Stimulated activated CD4-positive, alpha-beta T cell treated with anti-CD3 and anti-CD28 coated beads, Interleukin-12 subunit alpha, Interleukin-12 subunit beta, amount 100 ng/mL, for 24 hours (primary cell): ENCODE measurements at regions not wholly inside any gene's neighbourhood (a gene's known extent, or its start where the extent isn't known, plus 50 kb on each side); places are given as distances from the start of the nearest gene placed in this dataset.
"Not testable (repeated sequence)": the region's sequence is repeated elsewhere in the genome, so short reads cannot be mapped to it uniquely, and the experiment has no call there.

Experiments
- DNase-seq, 2 experiments: peaks; one replicate each; pipeline ENCODE4 v3.0.0-alpha.2; 2020; ENCODE audit warnings: low read depth in 2 of 2

GRCh38 chr4:149986917-149987316, 91.3 kb upstream of the DCLK2 start:
- no peak for DNase-seq

GRCh38 chr4:149987330-149988086, 90.7 kb upstream of the DCLK2 start:
- DNase-seq, result no peak

- DNase-seq, result no peak
These were observed 90.2 kb upstream of the DCLK2 start for GRCh38 chr4:149988087-149988410.

- no peak for DNase-seq
These were observed 85.2 kb upstream of the DCLK2 start for GRCh38 chr4:149993030-149993429.

- DNase-seq, result no peak
These were observed 83.0 kb upstream of the DCLK2 start for GRCh38 chr4:149995134-149995756.

- no peak for DNase-seq
These were observed 80.3 kb upstream of the DCLK2 start for GRCh38 chr4:149997881-149998421.

GRCh38 chr4:149999485-150000074, 78.7 kb upstream of the DCLK2 start:
- DNase-seq, result no peak

GRCh38 chr4:150001815-150002214, 76.4 kb upstream of the DCLK2 start:
- DNase-seq, result no peak

GRCh38 chr4:150002561-150002960, 75.7 kb upstream of the DCLK2 start:
- no peak for DNase-seq

GRCh38 chr4:150004481-150004880, 73.8 kb upstream of the DCLK2 start:
- no peak for DNase-seq

- no peak for DNase-seq
These were observed 72.7 kb upstream of the DCLK2 start for GRCh38 chr4:150005537-150005936.

GRCh38 chr4:150006197-150006596, 72.0 kb upstream of the DCLK2 start:
- DNase-seq, result no peak

- no peak for DNase-seq
These were observed 70.7 kb upstream of the DCLK2 start for GRCh38 chr4:150007512-150007911.

GRCh38 chr4:150008546-150008945, 69.7 kb upstream of the DCLK2 start:
- DNase-seq, result no peak

GRCh38 chr4:150009533-150009932, 68.7 kb upstream of the DCLK2 start:
- DNase-seq, result no peak

GRCh38 chr4:150010525-150011126, 67.6 kb upstream of the DCLK2 start:
- no peak for DNase-seq

- no peak for DNase-seq
These were observed 65.3 kb upstream of the DCLK2 start for GRCh38 chr4:150012851-150013360.

- DNase-seq, result not testable (repeated sequence)
These were observed 62.3 kb upstream of the DCLK2 start for GRCh38 chr4:150015910-150016309.

- not testable (repeated sequence) for DNase-seq
These were observed 61.6 kb upstream of the DCLK2 start for GRCh38 chr4:150016621-150017020.

- no peak for DNase-seq
These were observed 60.0 kb upstream of the DCLK2 start for GRCh38 chr4:150018257-150018656.

- no peak for DNase-seq
These were observed 56.8 kb upstream of the DCLK2 start for GRCh38 chr4:150021483-150021882.

GRCh38 chr4:150023489-150023888, 54.8 kb upstream of the DCLK2 start:
- no peak for DNase-seq
